HG02981 (cell line): ENCODE measurements at regions not wholly inside any gene's neighbourhood (a gene's known extent, or its start where the extent isn't known, plus 50 kb on each side); places are given as distances from the start of the nearest gene placed in this dataset.

Experiments
- ATAC-seq: cut with Tn5 transposase; IDR thresholded peaks from one replicate; pipeline ENCODE4 v1.9.1; 2021; ENCODE audit warnings: mild to moderate bottlenecking, moderate library complexity; ENCODE audit not compliant: unreplicated experiment

DNA sequence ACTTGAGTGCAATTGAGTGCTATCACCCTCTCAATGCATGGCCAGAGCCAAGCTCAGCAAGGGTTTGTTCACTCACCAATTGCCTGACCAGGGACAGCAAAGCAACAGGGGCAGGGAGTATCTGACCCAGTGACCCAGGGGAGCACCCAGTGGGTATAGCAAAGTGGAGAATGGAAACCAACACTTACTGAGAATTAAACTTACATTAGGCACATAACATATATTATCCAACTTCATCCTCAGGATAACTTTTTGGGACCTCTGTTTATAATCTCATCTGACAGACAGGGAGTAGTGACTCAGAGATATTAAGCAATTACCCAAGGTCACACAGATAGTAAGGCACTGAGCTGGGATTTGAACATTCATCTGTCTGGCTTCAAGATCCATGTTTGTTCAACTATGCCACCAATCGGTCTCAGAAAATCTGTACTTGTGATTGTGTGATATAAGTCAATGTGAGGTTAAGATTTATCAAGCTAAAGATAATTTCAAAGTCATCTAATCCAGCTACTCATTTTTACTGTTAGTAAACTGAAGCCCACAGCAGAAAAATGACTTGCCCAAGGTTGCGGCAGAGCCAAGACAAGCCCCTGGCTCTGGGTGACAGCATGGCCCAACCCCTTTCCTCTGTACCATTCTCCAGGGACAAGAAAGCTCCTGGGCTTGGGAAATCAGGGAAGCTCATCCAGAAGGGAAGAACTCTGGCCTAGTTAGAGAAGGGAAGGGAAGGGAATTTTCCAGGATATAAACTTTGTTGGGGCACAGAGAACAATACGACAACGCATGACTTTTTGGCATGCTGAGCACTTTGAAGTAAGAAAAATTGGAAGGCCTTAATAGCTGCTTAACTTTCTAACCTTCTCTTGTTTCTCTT, 138.0 kb upstream of the SMAD3 start:
- ATAC-seq: no peak

- ATAC-seq: no peak
Observed at GRCh38 chr15:66928101-66928500, 137.3 kb upstream of the SMAD3 start.

- ATAC-seq: no peak
Observed at GRCh38 chr15:66928784-66929183, 136.6 kb upstream of the SMAD3 start.

GRCh38 chr15:66929843-66930402, 135.5 kb upstream of the SMAD3 start:
- ATAC-seq: no peak

DNA sequence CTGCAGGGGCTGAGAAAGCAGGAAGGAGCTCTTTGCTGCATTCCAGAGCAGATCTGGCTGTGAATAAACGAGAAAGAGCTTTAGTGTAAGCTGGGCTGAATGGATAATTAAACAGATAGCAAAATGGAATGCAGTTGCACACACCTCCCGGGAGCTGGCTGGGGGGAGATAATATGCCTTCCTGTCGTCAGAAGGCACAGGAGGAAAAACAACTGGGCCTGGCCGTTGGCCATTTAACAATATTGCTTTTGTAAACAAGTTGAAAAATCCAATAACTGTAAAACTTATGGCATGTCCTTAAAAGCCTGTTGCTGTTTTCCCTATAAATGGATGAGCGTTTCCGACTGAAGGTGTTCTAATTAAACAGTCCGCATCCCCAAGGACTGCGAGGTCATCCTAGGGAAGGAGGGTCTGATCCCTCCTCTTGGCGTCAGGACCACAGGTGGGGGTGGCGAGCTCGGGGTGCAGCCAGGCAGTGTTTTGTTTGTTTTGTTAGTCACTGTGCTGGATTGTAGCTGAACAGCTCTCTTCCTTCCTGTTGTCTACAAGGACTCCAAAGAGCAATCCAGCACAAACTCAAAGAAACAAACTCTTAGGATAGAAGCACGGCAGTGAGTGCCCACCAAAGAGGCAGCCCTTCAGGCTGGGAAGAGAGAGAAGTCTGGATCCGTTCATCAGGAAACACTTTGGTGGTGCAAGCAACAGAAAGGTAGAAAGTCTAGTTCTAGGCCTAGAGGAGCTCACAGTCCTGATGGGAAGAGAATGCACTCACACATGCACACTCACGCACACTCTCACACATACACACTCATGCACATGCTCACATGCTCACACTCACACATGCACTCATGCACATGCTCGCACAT, 133.4 kb upstream of the SMAD3 start:
- ATAC-seq: no peak

DNA sequence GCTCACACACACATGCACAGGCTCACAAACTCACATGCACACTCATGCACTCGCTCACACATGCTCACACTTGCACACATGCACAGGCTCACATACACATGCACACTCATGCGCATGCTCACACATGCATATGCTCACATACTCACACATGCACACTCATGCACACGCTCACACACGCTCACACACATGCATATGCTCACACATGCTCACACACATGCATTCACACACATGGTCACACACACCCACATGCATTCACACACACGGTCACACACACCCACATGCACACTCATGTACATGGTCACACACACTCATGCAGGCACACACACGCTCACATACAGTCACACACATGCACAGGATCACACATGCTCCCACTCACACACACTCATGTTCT, 132.8 kb upstream of the SMAD3 start:
- no peak for ATAC-seq

- ATAC-seq: no peak
Observed at GRCh38 chr15:66933932-66934867, 131.2 kb upstream of the SMAD3 start.

DNA sequence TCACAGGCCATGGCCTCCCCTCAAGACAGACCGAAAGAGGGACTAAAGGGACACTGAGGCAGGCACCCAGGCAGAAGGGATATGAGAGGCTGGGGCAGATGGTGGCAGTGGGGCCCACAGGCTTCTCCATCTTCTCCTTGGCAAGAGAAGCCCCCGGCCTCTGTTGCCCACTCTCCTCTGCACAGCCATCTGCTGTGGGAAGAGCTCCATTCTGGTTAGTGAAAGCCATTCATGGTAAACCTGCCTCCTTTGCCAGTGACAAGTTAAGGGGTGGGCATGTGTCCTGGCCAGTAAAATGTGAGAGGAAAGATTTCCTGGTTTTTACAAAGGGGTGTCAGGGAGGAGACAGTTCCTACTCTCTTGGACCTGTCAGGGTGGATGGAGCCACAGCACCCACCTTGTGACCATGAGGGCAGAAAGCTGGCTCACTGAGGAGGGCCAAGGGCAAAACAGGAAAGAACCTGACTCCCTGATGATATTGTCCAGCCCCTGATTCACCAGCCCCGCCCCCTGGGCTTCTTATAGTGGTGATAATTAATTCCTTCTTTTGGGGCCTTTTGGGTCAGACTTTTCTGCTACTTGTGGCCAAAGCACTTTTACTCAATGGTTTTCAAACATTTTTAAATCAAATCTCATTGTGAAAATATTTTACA, 130.4 kb upstream of the SMAD3 start:
- no peak for ATAC-seq

DNA sequence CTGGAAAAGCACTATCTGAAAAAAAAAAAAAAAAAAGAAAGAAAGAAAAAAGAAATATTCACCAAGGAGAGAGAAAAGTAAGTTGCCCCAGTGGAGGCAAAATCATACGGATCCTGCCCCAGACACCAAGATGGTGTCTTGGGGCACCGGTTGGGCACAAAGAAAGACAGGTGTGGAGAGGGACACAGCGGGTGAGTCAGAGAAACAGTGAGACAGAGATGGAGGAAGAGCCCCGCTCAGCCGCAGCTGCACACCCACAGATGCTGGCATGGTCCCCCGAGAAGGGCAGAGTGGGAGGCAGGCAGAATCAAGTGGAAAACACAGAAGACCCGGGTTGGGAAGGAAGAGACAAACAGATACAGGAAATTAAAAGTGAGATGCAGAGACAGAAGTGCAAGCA, 129.7 kb upstream of the SMAD3 start:
- ATAC-seq: no peak

DNA sequence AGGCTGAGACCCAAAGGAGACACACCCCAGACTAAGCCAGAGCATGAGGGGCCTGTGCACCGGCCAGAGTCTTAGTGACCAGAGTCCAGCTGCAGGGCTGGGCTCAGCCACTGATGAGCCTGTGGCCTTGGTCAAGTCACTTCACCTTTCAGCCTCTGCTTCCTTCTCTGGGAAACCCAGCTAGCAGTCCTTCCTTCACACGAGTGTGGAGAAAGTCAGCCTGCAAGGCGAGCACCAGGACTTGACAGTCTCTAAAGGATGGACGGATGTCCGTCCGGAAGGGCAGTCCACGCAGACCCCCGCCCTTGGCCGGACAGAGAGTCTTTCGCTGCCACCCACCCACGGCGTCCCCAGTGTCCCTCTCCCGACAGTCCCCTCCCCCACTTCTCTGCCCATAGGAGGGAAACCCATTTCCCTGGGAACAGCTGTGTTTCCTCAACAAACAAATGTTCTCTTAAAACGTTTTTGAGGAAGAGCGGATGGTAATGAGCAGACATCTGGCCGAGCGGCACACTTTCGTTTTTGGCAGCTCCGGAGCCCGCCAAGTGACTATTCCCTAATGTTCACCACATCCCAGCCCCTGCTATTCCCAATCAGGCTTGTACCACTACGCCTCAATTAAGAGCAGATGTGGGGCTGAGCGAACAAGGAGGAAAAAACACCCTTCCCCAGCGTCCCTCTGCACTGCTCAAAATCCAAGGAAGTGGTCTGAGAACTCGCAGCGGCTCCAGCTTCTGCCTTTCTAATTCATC, 129.1 kb upstream of the SMAD3 start:
- ATAC-seq: no peak

DNA sequence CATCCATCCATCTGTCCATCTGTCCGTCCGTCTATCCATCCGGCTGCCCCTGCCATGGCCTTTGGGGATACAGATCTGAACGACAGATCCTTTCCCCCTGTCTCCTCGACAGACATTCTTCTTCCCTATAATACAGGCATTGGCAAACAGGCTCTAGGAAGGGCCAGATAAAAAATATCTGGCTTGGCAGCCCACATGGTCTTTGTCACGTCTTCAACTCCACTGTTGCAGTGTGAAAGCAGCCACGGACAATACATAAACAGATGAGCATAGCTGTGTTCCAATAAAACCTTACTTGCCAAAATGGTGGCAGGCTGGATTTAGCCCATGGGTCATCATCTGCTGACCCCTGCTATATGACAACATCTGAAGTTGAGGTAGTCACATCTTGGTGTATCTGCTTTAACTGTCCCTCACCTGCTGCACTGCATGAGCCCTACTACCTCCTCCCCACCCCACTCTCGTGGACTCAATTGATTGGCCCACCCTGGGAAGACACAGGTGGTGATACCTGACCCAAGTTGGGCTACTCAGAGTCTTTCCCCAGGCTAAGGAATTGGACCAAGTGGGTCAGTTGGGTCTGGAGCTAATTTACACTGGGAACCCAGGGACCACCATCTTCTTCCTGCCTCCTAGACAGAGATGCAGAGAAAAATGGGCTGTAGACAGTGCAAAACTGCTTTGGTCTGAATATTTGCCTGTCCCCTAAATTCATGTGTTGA, 128.4 kb upstream of the SMAD3 start:
- ATAC-seq: no peak

DNA sequence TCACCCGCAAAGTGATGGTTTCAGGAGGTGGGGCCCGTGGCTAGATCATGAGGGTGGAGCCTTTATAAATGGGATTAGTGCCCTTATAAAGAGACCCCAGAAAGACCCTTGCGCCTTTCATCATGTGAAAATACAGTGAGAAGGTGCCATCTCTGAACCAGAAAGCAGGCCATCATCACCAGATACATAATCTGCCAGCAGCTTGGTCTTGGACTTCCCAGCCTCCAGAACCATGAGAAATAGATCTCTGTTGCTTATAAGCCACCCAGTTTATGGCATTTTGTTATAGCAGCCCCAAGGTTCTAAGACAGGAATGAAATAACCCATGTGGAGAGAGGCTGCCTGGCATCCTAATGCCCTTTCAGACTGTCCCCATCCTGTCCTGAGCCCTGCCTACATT, 127.8 kb upstream of the SMAD3 start:
- no peak for ATAC-seq

DNA sequence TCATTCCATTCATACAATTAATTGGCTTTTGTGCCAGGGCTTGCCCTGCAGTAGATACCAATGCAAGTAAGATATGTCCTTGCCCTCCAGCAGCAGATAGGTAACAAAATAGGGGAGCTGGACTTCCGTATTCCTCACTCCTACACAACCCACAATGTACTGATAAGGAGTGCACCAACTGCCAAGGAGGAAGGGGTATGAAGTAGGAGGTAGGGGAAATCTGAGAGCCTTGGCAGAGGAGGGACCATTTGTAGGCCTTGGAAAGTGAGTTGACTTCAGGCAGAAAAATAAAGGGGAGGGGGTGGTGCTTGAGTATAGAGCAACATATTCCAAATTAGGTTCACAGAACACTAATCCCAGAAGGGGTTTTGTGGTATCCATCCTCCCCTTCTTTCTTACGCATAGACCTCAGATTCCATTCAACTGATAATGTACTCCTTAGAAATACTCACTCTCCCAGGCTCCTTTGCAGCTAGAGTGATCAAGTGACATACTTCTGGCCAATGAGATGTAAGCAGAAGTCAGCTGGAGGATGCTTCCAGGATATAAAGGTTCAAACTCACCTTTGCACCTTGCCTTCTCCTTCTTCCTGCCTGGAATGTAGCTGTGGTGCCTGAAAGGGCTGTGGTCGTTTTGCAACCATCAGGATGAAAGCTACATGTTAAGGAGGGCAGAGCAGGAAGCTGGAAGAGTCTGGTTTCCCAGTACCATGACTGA, 127.1 kb upstream of the SMAD3 start:
- no peak for ATAC-seq

DNA sequence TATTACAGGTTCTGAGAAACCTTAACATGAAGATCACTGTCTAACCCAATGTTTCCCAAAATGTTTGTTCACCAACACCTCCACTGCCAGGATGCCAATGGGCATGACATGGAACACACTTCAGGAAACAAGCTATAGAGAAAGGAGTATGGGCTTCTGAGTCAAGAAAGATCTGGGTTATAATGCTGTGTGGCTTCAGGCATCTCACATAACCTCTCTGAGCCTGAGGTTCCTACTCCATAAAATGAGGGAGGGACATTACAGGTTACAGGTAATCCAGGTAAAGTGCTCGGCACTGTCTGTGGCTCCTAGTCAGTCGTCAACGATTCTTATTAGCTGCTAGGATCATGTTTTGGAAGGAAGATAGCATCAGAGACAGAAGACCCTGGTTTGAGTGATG, 126.4 kb upstream of the SMAD3 start:
- no peak for ATAC-seq

- ATAC-seq: no peak
Observed at GRCh38 chr15:66939451-66940023, 125.9 kb upstream of the SMAD3 start.

DNA sequence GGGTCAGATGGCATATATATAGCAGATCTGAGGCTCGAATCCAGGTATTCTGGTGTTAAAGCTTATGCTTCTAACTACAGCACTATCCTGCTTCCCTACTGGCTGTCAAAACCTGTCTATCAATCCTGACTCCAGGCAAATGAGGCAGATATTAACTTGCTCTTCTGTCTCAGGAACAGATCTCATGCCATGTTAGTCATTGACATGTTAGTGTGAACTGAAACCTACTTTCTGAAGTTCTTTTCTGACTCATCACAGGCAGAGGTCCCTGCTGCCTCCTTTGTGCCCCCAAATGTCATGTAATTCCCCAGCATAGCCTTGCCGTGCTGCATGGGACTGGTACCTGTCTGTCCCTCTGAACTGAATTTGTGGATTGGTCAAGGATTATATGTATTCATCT, 125.0 kb upstream of the SMAD3 start:
- ATAC-seq: peak; percentile 71

- no peak for ATAC-seq
Observed at GRCh38 chr15:66941108-66941711, 124.2 kb upstream of the SMAD3 start.
